Mesodermal cell (in vitro differentiated cells): ENCODE measurements at regions not wholly inside any gene's neighbourhood (a gene's known extent, or its start where the extent isn't known, plus 50 kb on each side); places are given as distances from the start of the nearest gene placed in this dataset.
"Not testable (repeated sequence)": the region's sequence is repeated elsewhere in the genome, so short reads cannot be mapped to it uniquely, and the experiment has no call there.

Experiments
- H3K27ac ChIP-seq: 2 replicates; pipeline ENCODE4 v1.7.0; 2013; ENCODE audit warnings: mild to moderate bottlenecking, low read depth, low read length, moderate library complexity; ENCODE audit not compliant: severe bottlenecking
- H3K36me3 ChIP-seq: 2 replicates; pipeline ENCODE4 v1.7.1; 2013; ENCODE audit warnings: mild to moderate bottlenecking, low read length, moderate library complexity; ENCODE audit not compliant: control insufficient read depth, insufficient read depth
- H3K4me1 ChIP-seq: one replicate; pipeline ENCODE4 v1.7.1; 2013; ENCODE audit warnings: mild to moderate bottlenecking, low read length; ENCODE audit not compliant: insufficient read depth, control insufficient read depth, poor library complexity, severe bottlenecking
- H3K4me3 ChIP-seq: 2 replicates; pipeline ENCODE4 v1.7.0; 2013; ENCODE audit warnings: low read length, control low read depth, mild to moderate bottlenecking; ENCODE audit not compliant: insufficient read depth, poor library complexity, severe bottlenecking; ENCODE audit errors: extremely low read depth
- H3K9me3 ChIP-seq: 2 replicates; pipeline ENCODE4 v1.7.1; 2013; ENCODE audit warnings: mild to moderate bottlenecking, low read length, moderate library complexity; ENCODE audit not compliant: control insufficient read depth
- WGBS, 2 experiments: methylation state at CpG; one replicate each; pipeline ENCODE4 v1.1.5; 2013; ENCODE audit warnings: missing lambda C conversion rate in 2 of 2; ENCODE audit not compliant: insufficient coverage in 2 of 2; 5-methylcytosine and 5-hydroxymethylcytosine counted together

- H3K27ac ChIP-seq, result peak overlapping the region; percentile 64
- H3K4me3 ChIP-seq, result peak overlapping the region; percentile 51
- H3K36me3 ChIP-seq, result no peaks in the 10 kb centered on the region
- peaks cover 10% of the 10 kb centered on the region for H3K4me1 ChIP-seq
- WGBS, 2 experiments, result 3 to 4% methylated on average over 24 to 25 of the region's 35 CpGs
- H3K9me3 ChIP-seq, result no peaks in the 10 kb centered on the region
Measured at GRCh38 chr20:1802385-1803060, 92.7 kb upstream of the SIRPA start.

DNA sequence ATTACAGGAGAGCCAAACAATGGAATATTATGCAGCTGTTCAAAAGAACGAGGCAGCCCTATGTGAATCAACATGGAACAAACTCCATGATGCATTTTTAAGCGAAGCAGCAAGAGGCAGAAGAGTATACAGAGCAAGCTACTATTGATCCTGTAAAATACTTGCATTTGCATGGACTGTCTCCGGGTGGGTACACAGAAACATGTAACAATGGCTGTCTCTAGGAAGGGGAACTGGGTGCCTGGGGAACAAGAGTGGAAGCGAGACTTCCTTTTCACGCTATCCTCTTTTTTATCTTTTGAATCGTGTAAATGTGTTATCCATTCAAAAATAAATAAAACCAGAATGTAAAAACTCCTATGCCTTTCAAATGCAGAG lies 93.3 kb upstream of the SIRPA start:
- H3K4me1 ChIP-seq, result peaks cover 7% of the 10 kb centered on the region
- WGBS, 2 experiments, result 69 to 82% methylated on average over 3 to 4 of the region's 6 CpGs
- H3K9me3 ChIP-seq, result no peaks in the 10 kb centered on the region
- no peaks in the 10 kb centered on the region for H3K36me3 ChIP-seq
- peak overlapping the region; percentile 51 for H3K4me3 ChIP-seq
- no peak overlapping the region for H3K27ac ChIP-seq

- H3K4me1 ChIP-seq, result peaks cover 4% of the 10 kb centered on the region
- no peaks in the 10 kb centered on the region for H3K9me3 ChIP-seq
- H3K36me3 ChIP-seq, result no peaks in the 10 kb centered on the region
- H3K27ac ChIP-seq, result no peak overlapping the region
- no peak overlapping the region for H3K4me3 ChIP-seq
- WGBS, 2 experiments, result 78 to 100% methylated on average over 1 to 4 of the region's 5 CpGs
Measured at GRCh38 chr20:1801225-1801928, 93.8 kb upstream of the SIRPA start.

- no peak overlapping the region for H3K27ac ChIP-seq
- H3K4me3 ChIP-seq, result no peak overlapping the region
- no peaks in the 10 kb centered on the region for H3K9me3 ChIP-seq
- no CpG with 5 or more reads among the region's 3 CpGs for WGBS, 2 experiments
- H3K36me3 ChIP-seq, result no peaks in the 10 kb centered on the region
- peaks cover 4% of the 10 kb centered on the region for H3K4me1 ChIP-seq
Measured at GRCh38 chr20:1800777-1801176, 94.4 kb upstream of the SIRPA start.

- Histone ChIP-seq H3K27ac (no peak overlapping the region), H3K4me1 (peaks cover 4% of the 10 kb centered on the region), H3K4me3 (no peak overlapping the region), H3K36me3 (no peaks in the 10 kb centered on the region), H3K9me3 (no peaks in the 10 kb centered on the region)
- 83% methylated on average over 1 of the region's 2 CpGs; no CpG with 5 or more reads in 1 of the 2 experiments for WGBS, 2 experiments
Measured at GRCh38 chr20:1800180-1800579, 95.0 kb upstream of the SIRPA start.

GRCh38 chr20:1799746-1800145 lies 95.5 kb upstream of the SIRPA start:
- 76 to 86% methylated on average over 2 to 8 of the region's 14 CpGs for WGBS, 2 experiments
- not testable (repeated sequence) for H3K9me3 ChIP-seq, H3K36me3 ChIP-seq, H3K27ac ChIP-seq, H3K4me1 ChIP-seq, H3K4me3 ChIP-seq

GRCh38 chr20:1798982-1799381 lies 96.2 kb upstream of the SIRPA start:
- WGBS, 2 experiments, result no CpG with 5 or more reads among the region's 2 CpGs
- no peak overlapping the region for H3K27ac ChIP-seq
- no peaks in the 10 kb centered on the region for H3K36me3 ChIP-seq
- H3K4me3 ChIP-seq, result no peak overlapping the region
- no peaks in the 10 kb centered on the region for H3K9me3 ChIP-seq
- H3K4me1 ChIP-seq, result peaks cover 4% of the 10 kb centered on the region

- H3K4me3 ChIP-seq, result no peak overlapping the region
- H3K9me3 ChIP-seq, result no peaks in the 10 kb centered on the region
- H3K4me1 ChIP-seq, result no peaks in the 10 kb centered on the region
- H3K36me3 ChIP-seq, result no peaks in the 10 kb centered on the region
- no peak overlapping the region for H3K27ac ChIP-seq
- WGBS, 2 experiments, result no CpG with 5 or more reads among the region's 2 CpGs
Measured at GRCh38 chr20:1793821-1794220, 101.4 kb upstream of the SIRPA start.

DNA sequence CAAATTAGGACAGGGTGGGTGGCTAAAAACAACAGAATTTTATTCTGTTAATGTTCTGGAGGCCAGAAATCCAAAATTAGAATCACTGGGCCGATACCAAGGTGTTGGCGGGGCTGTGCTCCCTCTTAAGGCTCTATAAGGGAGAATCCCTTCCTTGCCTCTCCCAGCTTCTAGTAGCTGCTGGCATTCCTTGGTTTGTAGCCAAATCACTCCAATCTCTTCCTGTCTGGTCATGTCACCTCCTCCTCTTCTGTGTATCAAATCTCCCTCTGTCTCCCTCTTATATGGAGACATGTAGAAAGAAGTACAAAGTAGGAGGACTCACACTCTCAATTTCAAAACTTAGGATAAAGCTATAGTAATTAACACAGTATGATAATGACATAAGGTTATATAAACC lies 102.9 kb upstream of the SIRPA start:
- Histone ChIP-seq H3K36me3 (no peaks in the 10 kb centered on the region), H3K9me3 (no peaks in the 10 kb centered on the region), H3K4me1 (no peaks in the 10 kb centered on the region), H3K4me3 (no peak overlapping the region), H3K27ac (no peak overlapping the region)
- WGBS, 2 experiments, result 95 to 100% methylated on average over 1 to 2 of the region's 2 CpGs

- Histone ChIP-seq H3K4me3 (no peak overlapping the region), H3K36me3 (no peaks in the 10 kb centered on the region), H3K27ac (no peak overlapping the region), H3K9me3 (no peaks in the 10 kb centered on the region), H3K4me1 (no peaks in the 10 kb centered on the region)
- WGBS, 2 experiments, result 21 to 57% methylated on average over 1 to 2 of the region's 3 CpGs
Measured at GRCh38 chr20:1790386-1790785, 104.8 kb upstream of the SIRPA start.

DNA sequence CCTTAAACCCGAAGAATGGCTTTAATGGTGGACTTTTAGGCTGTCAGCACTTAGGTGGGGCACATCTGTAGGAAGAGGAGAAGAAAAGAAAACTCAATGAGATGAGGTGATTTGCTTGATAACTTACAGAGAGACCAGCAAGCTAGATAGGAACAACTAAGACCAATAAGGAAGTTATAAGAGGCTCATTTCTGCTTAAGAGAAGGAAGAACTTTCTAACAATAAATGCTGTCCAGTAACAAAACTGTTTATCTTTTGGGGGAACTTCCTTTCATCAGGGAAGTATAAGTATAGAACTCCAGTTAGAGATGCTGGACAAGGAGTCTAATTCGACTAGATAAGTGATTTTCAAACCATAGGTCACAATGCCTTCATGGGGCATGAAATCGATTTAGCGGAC lies 107.2 kb upstream of the SIRPA start:
- no peaks in the 10 kb centered on the region for H3K4me1 ChIP-seq
- no peaks in the 10 kb centered on the region for H3K9me3 ChIP-seq
- whole genome bisulfite sequencing, 2 experiments, result 93 to 96% methylated on average over 4 of the region's 4 CpGs
- H3K4me3 ChIP-seq, result no peak overlapping the region
- no peaks in the 10 kb centered on the region for H3K36me3 ChIP-seq
- no peak overlapping the region for H3K27ac ChIP-seq
